ENCODE measurements at regions not wholly inside any gene's neighbourhood (a gene's known extent, or its start where the extent isn't known, plus 50 kb on each side); places are given as distances from the start of the nearest gene placed in this dataset.

DNA sequence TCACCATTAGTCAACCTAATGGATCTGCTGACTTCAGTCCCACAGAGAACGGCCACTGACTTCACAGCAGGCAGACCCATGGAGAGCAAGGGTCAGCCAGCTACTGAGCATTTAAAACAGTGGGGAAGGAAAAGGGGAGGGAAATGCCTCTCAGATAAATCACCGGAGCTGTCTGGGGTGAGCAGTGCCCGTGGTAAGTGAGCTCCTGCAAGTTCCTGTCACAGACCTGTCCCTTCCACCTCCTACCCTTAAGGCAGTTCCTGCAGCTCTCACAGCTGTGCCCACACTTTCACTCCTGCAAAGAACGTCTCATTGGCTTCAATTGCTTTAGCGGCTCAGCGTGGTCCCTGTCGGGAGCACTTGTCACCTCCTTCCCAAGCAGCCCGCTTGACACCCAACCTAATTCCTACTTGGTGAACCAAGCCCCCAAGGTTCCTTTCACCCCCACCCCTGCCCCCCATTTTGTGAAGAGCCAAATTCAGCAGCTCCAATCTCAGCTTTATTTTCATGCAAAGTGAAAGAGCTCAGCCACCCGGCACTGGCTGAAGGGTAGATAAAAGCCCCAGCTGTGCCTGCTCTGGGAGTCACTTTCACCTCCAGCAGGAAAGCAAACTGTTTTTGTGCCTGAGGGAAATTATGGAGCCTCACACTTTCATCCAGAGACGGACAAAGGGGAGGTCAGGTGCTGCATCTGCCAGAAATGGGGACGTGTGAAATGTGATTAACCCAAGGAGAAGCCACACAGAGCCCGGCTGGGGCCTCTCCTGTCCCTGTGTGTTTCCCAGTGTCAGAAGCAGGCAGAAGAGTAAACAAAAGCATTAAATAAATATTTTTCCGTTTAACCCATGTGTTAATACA is 306.2 kb downstream of the TTLL7 start:
- ATAC-seq (ENCODE audit: low FRiP score in 2 of 2) (peak; percentile 35 to 63), DNase-seq (no peak)
- Histone ChIP-seq H3K36me3 (no peaks in the 10 kb centered on the region), H3K9me3 (no peaks in the 10 kb centered on the region), H3K27ac (no peak overlapping the region), H3K4me1 (peaks cover 0 to 5% (median 1%) of the 10 kb centered on the region in 4 donors), H3K4me3 (peak overlapping the region in 3 of 4 donors; percentile 25 to 43 (median 43)), H3K27me3 (no peaks in the 10 kb centered on the region)
- TF ChIP-seq, protein P1, sequence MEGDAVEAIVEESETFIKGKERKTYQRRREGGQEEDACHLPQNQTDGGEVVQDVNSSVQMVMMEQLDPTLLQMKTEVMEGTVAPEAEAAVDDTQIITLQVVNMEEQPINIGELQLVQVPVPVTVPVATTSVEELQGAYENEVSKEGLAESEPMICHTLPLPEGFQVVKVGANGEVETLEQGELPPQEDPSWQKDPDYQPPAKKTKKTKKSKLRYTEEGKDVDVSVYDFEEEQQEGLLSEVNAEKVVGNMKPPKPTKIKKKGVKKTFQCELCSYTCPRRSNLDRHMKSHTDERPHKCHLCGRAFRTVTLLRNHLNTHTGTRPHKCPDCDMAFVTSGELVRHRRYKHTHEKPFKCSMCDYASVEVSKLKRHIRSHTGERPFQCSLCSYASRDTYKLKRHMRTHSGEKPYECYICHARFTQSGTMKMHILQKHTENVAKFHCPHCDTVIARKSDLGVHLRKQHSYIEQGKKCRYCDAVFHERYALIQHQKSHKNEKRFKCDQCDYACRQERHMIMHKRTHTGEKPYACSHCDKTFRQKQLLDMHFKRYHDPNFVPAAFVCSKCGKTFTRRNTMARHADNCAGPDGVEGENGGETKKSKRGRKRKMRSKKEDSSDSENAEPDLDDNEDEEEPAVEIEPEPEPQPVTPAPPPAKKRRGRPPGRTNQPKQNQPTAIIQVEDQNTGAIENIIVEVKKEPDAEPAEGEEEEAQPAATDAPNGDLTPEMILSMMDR (IDR thresholded peaks at IDR 0.05): no peak
- TF ChIP-seq POLR2A (IDR thresholded peaks at IDR 0.05) (no peak), EP300 (IDR thresholded peaks at IDR 0.05) (no peak), POLR2AphosphoS5 (IDR thresholded peaks at IDR 0.05) (no peak)
- 14 to 15% methylated on average over 13 of the region's 13 CpGs for WGBS, 2 donors

DNA sequence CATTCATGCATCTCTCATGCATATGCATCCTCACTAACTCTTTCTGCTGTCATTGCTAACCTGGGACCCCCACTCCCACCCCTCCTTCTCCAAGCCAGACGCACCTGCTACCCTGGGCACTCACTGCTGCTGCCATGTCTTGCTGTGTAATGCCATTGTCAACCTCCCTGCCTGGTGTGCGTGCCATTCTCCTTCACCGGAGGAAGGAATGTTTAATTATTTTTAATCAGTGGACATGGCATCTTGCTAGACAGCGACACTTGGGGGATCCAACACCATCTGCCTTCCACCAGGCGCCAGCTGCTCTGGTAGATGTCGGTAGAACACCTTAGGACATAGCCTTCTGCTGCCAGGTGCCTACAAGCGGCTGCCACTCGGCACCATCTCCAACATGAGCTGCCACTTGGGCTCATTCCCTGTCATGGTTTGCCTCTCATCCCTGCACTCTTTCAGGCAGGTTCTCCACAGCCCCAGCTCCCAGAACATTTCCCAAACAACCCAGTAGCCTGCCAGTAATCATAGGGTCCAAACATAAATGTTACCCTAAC is 306.9 kb downstream of the TTLL7 start:
- H3K4me3 ChIP-seq: no peak overlapping the region
- WGBS, 2 donors: 97% methylated on average over 8 of the region's 8 CpGs
- H3K36me3 ChIP-seq: no peaks in the 10 kb centered on the region
- TF ChIP-seq, protein P1 (IDR thresholded peaks at IDR 0.05): no peak
- TF ChIP-seq EP300 (IDR thresholded peaks at IDR 0.05) (no peak), POLR2A (IDR thresholded peaks at IDR 0.05) (no peak), POLR2AphosphoS5 (IDR thresholded peaks at IDR 0.05) (no peak)
- DNase-seq (no peak), ATAC-seq (ENCODE audit: low FRiP score in 2 of 2) (no peak)
- H3K9me3 ChIP-seq: no peaks in the 10 kb centered on the region
- no peaks in the 10 kb centered on the region for H3K27me3 ChIP-seq
- no peak overlapping the region for H3K27ac ChIP-seq
- H3K4me1 ChIP-seq: peaks cover 0 to 5% (median 1%) of the 10 kb centered on the region in 4 donors

DNA sequence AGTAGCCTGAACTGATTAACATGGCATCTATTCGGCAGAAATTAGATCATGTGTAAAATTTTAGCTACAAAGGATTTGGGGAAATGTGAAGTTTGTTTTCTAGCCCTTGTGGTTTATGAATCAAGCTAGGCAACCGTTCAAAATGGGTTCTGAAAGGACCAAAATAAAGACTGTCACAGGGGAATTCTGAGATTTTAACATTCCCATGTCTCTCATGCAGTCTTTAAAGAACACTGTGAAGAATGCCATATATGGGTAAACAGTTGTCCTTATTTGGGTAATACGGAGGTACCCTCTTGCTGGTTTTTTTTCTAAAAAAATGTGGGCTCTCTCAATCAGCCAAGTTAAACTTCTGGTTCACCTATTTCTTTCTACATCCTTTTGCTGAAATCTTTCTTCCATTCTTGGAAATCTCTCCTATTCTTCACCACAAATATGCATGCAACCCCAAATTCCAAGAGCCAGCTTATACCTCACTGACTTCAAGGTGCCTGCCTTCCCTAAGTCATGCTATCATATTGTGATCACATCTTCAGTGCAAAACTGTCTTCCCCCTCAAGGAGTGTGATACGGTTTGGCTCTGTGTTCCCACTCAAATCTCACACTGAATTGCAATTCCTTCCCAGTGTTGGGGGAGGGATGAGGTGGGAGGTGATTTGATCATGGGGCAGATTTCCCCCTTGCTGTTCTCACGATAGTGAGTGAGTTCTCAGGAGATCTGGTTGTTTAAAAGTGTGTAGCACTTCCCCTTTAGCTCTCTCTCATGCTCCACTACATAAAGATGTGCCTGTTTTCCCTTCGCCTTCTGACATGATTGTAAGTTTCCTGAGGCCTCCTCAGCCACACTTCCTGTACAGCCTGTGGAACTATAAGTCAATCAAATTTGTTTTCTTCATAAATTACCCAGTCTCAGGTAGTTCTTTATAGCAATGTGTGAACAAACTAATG is 308.7 kb downstream of the TTLL7 start:
- DNase-seq (no peak), ATAC-seq (ENCODE audit: low FRiP score in 2 of 2) (no peak)
- Histone ChIP-seq H3K4me3 (no peak overlapping the region), H3K36me3 (no peaks in the 10 kb centered on the region), H3K27ac (no peak overlapping the region), H3K4me1 (peaks cover 0 to 5% (median 1%) of the 10 kb centered on the region in 4 donors), H3K27me3 (no peaks in the 10 kb centered on the region), H3K9me3 (no peaks in the 10 kb centered on the region)
- TF ChIP-seq POLR2A (IDR thresholded peaks at IDR 0.05) (no peak), POLR2AphosphoS5 (IDR thresholded peaks at IDR 0.05) (no peak)
- TF ChIP-seq, protein P1 (IDR thresholded peaks at IDR 0.05): no peak
- 73 to 79% methylated on average over 6 of the region's 6 CpGs for whole genome bisulfite sequencing, 2 donors

DNA sequence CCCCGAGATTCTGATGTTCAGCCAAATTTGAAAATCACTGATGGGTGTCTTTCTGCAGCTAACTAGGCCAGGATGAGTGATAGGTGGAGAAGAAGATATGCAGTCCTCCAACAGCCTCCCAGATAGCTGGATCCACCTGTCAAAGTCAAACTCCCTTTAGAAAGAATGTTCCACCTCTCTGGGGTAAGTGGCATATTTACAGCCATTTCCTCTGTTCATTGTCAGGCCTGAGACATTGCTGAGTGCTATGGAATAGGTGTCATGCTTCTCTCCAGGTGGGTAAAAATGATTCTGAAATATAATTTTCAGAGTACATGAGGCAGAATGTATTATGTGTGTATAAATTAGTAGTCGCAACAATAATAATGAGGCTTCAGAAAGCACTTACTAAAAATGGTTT is 316.8 kb downstream of the TTLL7 start:
- DNase-seq: no peak
- ATAC-seq (ENCODE audit: low FRiP score in 2 of 2): no peak
- TF ChIP-seq, protein P1 (IDR thresholded peaks at IDR 0.05): no peak
- no peak for TF ChIP-seq EP300 (IDR thresholded peaks at IDR 0.05)
- TF ChIP-seq POLR2A (IDR thresholded peaks at IDR 0.05): no peak
- TF ChIP-seq POLR2AphosphoS5 (IDR thresholded peaks at IDR 0.05): no peak
- no peaks in the 10 kb centered on the region for H3K9me3 ChIP-seq
- H3K36me3 ChIP-seq: no peaks in the 10 kb centered on the region
- H3K27me3 ChIP-seq: no peaks in the 10 kb centered on the region
- 88 to 98% methylated on average over 2 of the region's 2 CpGs for WGBS, 2 donors
- H3K27ac ChIP-seq: no peak overlapping the region
- no peaks in the 10 kb centered on the region for H3K4me1 ChIP-seq
- H3K4me3 ChIP-seq: no peak overlapping the region

Data from upper lobe of left lung (tissue), 6 donors.